GM12878 (cell line): ENCODE measurements at regions not wholly inside any gene's neighbourhood (a gene's known extent, or its start where the extent isn't known, plus 50 kb on each side); places are given as distances from the start of the nearest gene placed in this dataset.

Experiments
- ATAC-seq: fragments of 200-7000 bp; cut with Tn5 transposase; 3 replicates; pipeline ENCODE4 v1.9.1; 2020; ENCODE audit warnings: mild to moderate bottlenecking, moderate library complexity
- BruUV-seq: library from RNA; stranded (reverse); fragments of 400-500 nt; replicated peaks from 2 replicates; lab custom pipeline; 2021; lab: Mats Ljungman, UMichigan
- CTCF ChIA-PET: fragments of 300-600 bp; sonication (Branson Sonifier 250); formaldehyde crosslinking; extraction: SDS; loops from one replicate; lab custom pipeline; 2021; ENCODE audit warnings: inconsistent platforms; lab: Yijun Ruan, JAX
- POLR2A ChIA-PET: fragments of 350-600 bp; formaldehyde crosslinking; extraction: SDS; loops from one replicate; lab custom pipeline; 2021; ENCODE audit warnings: inconsistent platforms; lab: Charles Lee
- RAD21 ChIA-PET: fragments of 300-600 bp; sonication (Branson Sonifier 250); formaldehyde crosslinking; loops from one replicate; lab custom pipeline; 2023; ENCODE audit warnings: antibody characterized with exemption; ENCODE audit not compliant: unreplicated experiment; lab: Charles Lee
- SMC1A ChIA-PET: fragments of 300-600 bp; sonication (Branson Sonifier 250); formaldehyde crosslinking; loops from one replicate; lab custom pipeline; 2023; ENCODE audit not compliant: unreplicated experiment, uncharacterized antibody; lab: Charles Lee
- DNase-seq: peaks from one replicate; pipeline ENCODE4 v3.0.0-alpha.2; 2011; ENCODE audit warnings: low read depth, low spot score
- FAIRE-seq: peaks from 3 replicates; lab custom pipeline; 2011; peaks lifted over from hg19 to GRCh38; lab: Jason Lieb, UNC
- H2AFZ ChIP-seq: 2 replicates; pipeline ENCODE4 v1.6.0; 2011; ENCODE audit warnings: low read depth, low read length, control low read depth; ENCODE audit not compliant: control insufficient read depth
- H3K27ac ChIP-seq: 2 replicates; pipeline ENCODE4 v1.5.1; 2011; ENCODE audit warnings: control low read depth; ENCODE audit not compliant: control insufficient read depth, insufficient read depth
- H3K27me3 ChIP-seq, 2 experiments: replicated peaks in 1 of 2; 2 replicates each; pipeline versions ENCODE4 v1.6.0 to v1.6.1; 2011; ENCODE audit warnings: low read length in 1 of 2; ENCODE audit not compliant: control insufficient read depth in 2 of 2, insufficient read depth in 2 of 2
- H3K36me3 ChIP-seq, 2 experiments: 2 replicates each; pipeline ENCODE4 v1.5.1; 2011; ENCODE audit warnings: low read length in 1 of 2; ENCODE audit not compliant: control insufficient read depth in 2 of 2, insufficient read depth in 2 of 2
- H3K4me1 ChIP-seq: 2 replicates; pipeline ENCODE4 v1.6.1; 2011; ENCODE audit warnings: mild to moderate bottlenecking, low read length, moderate library complexity, mixed read lengths; ENCODE audit not compliant: control insufficient read depth, insufficient read depth
- H3K4me2 ChIP-seq: 2 replicates; pipeline ENCODE4 v1.6.0; 2011; ENCODE audit warnings: control low read depth; ENCODE audit not compliant: control insufficient read depth, insufficient read depth
- H3K4me3 ChIP-seq: fragments of 200-600 bp; sonication (generic); 2 replicates; pipeline ENCODE4 v1.5.1; 2016
- H3K79me2 ChIP-seq: 2 replicates; pipeline ENCODE4 v1.6.0; 2011; ENCODE audit warnings: low read length; ENCODE audit not compliant: control insufficient read depth, insufficient read depth
- H3K9ac ChIP-seq: 2 replicates; pipeline ENCODE4 v1.8.0; 2011; ENCODE audit warnings: low read length, control low read depth, mixed read lengths; ENCODE audit not compliant: control insufficient read depth, insufficient read depth
- H3K9me3 ChIP-seq: replicated peaks from 3 replicates; pipeline ENCODE4 v1.5.1; 2011; ENCODE audit warnings: mild to moderate bottlenecking, low read length; ENCODE audit not compliant: control insufficient read depth, insufficient read depth
- H4K20me1 ChIP-seq: 2 replicates; pipeline ENCODE4 v1.6.0; 2011; ENCODE audit not compliant: control insufficient read depth, insufficient read depth
- CEBPZ ChIP-seq: fragments of 150-350 bp; IDR thresholded peaks from 2 replicates; pipeline ENCODE4 v1.6.1; 2016; ENCODE audit warnings: low read depth, low read length
- ETV6 ChIP-seq, 2 experiments: fragments of 450-650 bp in 1 of 2; IDR thresholded peaks in 1 of 2; conservative IDR thresholded peaks in 1 of 2; 2 replicates each; pipeline ENCODE4 v1.6.1; 2014; ENCODE audit warnings: antibody characterized with exemption in 1 of 2, borderline replicate concordance in 1 of 2, low read depth in 1 of 2, mild to moderate bottlenecking in 1 of 2, moderate library complexity in 1 of 2
- USF2 ChIP-seq: IDR thresholded peaks from 2 replicates; pipeline ENCODE4 v1.6.1; 2011; ENCODE audit warnings: low read depth, low read length, improper control_type of control experiment, borderline replicate concordance
- WGBS: methylation state at CpG from one replicate; pipeline ENCODE4 v1.1.6; 2016; ENCODE audit warnings: low lambda C conversion rate; ENCODE audit not compliant: insufficient replicate concordance, insufficient coverage; ENCODE audit errors: missing lambda C conversion rate; 5-methylcytosine and 5-hydroxymethylcytosine counted together
- in situ Hi-C: fragments of 300-500 bp; cut with MboI; formaldehyde crosslinking; loops from 9 replicates; pipeline ENCODE4 v1.14.3; 2018; ENCODE audit warnings: mixed read lengths
- intact Hi-C: fragments of 100-400 bp; cut with micrococcal nuclease; formaldehyde crosslinking; loops from one replicate; pipeline ENCODE4 v1.14.2; 2022; ENCODE audit not compliant: unreplicated experiment

- no peak for TF ChIP-seq CEBPZ
- TF ChIP-seq, all 136 proteins: peak for 0
These were observed 103.9 kb upstream of the DIO3 start (continued) for GRCh38 chr14:101457301-101457935.

- FAIRE-seq (no peak), ATAC-seq (no peak), DNase-seq (no peak)
- no peaks in the 10 kb centered on the region for H3K36me3 ChIP-seq
- H3K4me2 ChIP-seq: no peak overlapping the region
- H3K9ac ChIP-seq: no peak overlapping the region
- no peaks in the 10 kb centered on the region; the same call in 2 of the 3 replicates for H3K9me3 ChIP-seq
- no peak overlapping the region for H2AFZ ChIP-seq
- in situ Hi-C loops: no loop called here
- CTCF ChIA-PET: no interaction called here
- TF ChIP-seq ETV6 (conservative IDR thresholded peaks at IDR 0.05 in 1 of 2, IDR thresholded peaks at IDR 0.05 in 1 of 2; ENCODE audit: borderline replicate concordance in 1 of 2, low read depth in 1 of 2) (no peak), USF2 (no peak)
- H3K27me3 ChIP-seq: peaks cover 0 to 7% of the 10 kb centered on the region in 2 experiments; a peak in 3 of 4 replicates
- SMC1A ChIA-PET: no interaction called here
- no peaks in the 10 kb centered on the region for H3K79me2 ChIP-seq
- 52% methylated on average over 58 of the region's 68 CpGs for WGBS
- no peaks in the 10 kb centered on the region for H3K4me1 ChIP-seq
- RAD21 ChIA-PET: no interaction called here
- H4K20me1 ChIP-seq: no peaks in the 10 kb centered on the region; the same call in 1 of the 2 replicates
- POLR2A ChIA-PET: no interaction called here
- intact Hi-C loops: no loop called here
- no peak overlapping the region for H3K27ac ChIP-seq
- BruUV-seq: no TSS peak
- H3K4me3 ChIP-seq: no peak overlapping the region
These were observed 103.2 kb upstream of the DIO3 start for GRCh38 chr14:101457936-101458740.
